SU-DHL-6 (cell line): ENCODE measurements at regions not wholly inside any gene's neighbourhood (a gene's known extent, or its start where the extent isn't known, plus 50 kb on each side); places are given as distances from the start of the nearest gene placed in this dataset.

Experiments
- EZH2phosphoT487 ChIP-seq: fragments of 200-600 bp; sonication (generic), shearing (Covaris generic); conservative IDR thresholded peaks from 2 replicates; pipeline ENCODE4 v1.6.1; 2018; ENCODE audit warnings: mild to moderate bottlenecking, antibody characterized with exemption, low read length, moderate library complexity, mixed read lengths
- TF ChIP-seq, protein P1 (sequence below): fragments of 200-600 bp; sonication (generic); IDR thresholded peaks from one replicate; pipeline ENCODE4 v1.5.1; 2017; ENCODE audit warnings: antibody characterized with exemption, mild to moderate bottlenecking, low read length, moderate library complexity; ENCODE audit not compliant: insufficient read depth, poor library complexity, severe bottlenecking

DNA sequence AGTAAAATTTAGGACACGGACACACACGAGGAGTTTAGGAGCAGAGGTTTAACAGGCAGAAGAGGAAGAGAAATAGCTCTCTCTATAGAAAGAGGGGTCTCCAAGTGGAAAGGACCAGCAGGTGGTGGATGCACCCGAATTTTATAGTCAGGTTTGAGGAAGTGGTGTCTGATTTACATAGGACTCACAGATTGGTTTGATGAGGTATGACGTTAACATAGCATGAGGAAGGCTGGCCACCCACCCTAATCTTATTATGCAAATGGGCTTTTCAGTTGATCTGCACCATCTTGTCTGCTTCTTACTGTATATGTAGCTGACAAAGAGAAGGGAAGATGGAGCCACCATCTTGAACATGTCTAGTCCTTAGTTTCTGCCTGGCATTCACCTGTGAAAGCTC is 52.5 kb upstream of the RGS2 start:
- TF ChIP-seq, protein P1, sequence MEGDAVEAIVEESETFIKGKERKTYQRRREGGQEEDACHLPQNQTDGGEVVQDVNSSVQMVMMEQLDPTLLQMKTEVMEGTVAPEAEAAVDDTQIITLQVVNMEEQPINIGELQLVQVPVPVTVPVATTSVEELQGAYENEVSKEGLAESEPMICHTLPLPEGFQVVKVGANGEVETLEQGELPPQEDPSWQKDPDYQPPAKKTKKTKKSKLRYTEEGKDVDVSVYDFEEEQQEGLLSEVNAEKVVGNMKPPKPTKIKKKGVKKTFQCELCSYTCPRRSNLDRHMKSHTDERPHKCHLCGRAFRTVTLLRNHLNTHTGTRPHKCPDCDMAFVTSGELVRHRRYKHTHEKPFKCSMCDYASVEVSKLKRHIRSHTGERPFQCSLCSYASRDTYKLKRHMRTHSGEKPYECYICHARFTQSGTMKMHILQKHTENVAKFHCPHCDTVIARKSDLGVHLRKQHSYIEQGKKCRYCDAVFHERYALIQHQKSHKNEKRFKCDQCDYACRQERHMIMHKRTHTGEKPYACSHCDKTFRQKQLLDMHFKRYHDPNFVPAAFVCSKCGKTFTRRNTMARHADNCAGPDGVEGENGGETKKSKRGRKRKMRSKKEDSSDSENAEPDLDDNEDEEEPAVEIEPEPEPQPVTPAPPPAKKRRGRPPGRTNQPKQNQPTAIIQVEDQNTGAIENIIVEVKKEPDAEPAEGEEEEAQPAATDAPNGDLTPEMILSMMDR: no peak
- TF ChIP-seq EZH2phosphoT487: no peak
